HepG2 (cell line): ENCODE measurements at regions not wholly inside any gene's neighbourhood (a gene's known extent, or its start where the extent isn't known, plus 50 kb on each side); places are given as distances from the start of the nearest gene placed in this dataset.
A peak's percentile ranks its signal among the peaks of the same experiment; 100 is the strongest.

Experiments used
- DZIP1 ChIP-seq: sonication (generic); formaldehyde crosslinking; IDR thresholded peaks from 2 replicates; pipeline ENCODE4 v1.5.0; 2020; ENCODE audit warnings: mild to moderate bottlenecking, missing genetic modification reagents
- EP300 ChIP-seq, 3 experiments: sonication (generic) in 1 of 3; formaldehyde crosslinking in 1 of 3; IDR thresholded peaks; 2 replicates each; pipeline versions ENCODE4 v1.5.1 to v1.6.1; 2011 to 2020; ENCODE audit warnings: low read depth in 2 of 3, low read length in 2 of 3, borderline replicate concordance in 1 of 3, improper control_type of control experiment in 1 of 3, mild to moderate bottlenecking in 1 of 3, missing genetic modification reagents in 1 of 3, moderate library complexity in 1 of 3
- FOXA3 ChIP-seq: IDR thresholded peaks from 2 replicates; pipeline ENCODE4 v1.6.1; 2016; ENCODE audit warnings: missing genetic modification reagents, missing compliant biosample characterization
- HMGA1 ChIP-seq: sonication (generic); formaldehyde crosslinking; conservative IDR thresholded peaks from 2 replicates; pipeline ENCODE4 v1.4.0; 2020; ENCODE audit warnings: missing genetic modification reagents
- KIAA2018 ChIP-seq: sonication (generic); formaldehyde crosslinking; IDR thresholded peaks from 2 replicates; pipeline ENCODE4 v1.5.0; 2020; ENCODE audit warnings: mild to moderate bottlenecking, missing genetic modification reagents, borderline replicate concordance
- NCOA1 ChIP-seq: sonication (generic); formaldehyde crosslinking; IDR thresholded peaks from 2 replicates; pipeline ENCODE4 v1.9.0; 2021; ENCODE audit warnings: missing genetic modification reagents
- REPIN1 ChIP-seq: sonication (generic); formaldehyde crosslinking; IDR thresholded peaks from 2 replicates; pipeline ENCODE4 v1.8.0; 2022; ENCODE audit warnings: missing genetic modification reagents, low read depth, mild to moderate bottlenecking, borderline replicate concordance
- ZNF234 ChIP-seq: sonication (generic); formaldehyde crosslinking; conservative IDR thresholded peaks from 2 replicates; pipeline ENCODE4 v1.5.1; 2020; ENCODE audit warnings: mild to moderate bottlenecking, missing genetic modification reagents
- ZNF577 ChIP-seq: sonication (generic); formaldehyde crosslinking; IDR thresholded peaks from 2 replicates; pipeline ENCODE4 v1.4.0; 2020; ENCODE audit warnings: mild to moderate bottlenecking, low read depth, missing genetic modification reagents, borderline replicate concordance
- ZNF687 ChIP-seq: sonication (generic); formaldehyde crosslinking; IDR thresholded peaks from 2 replicates; pipeline ENCODE4 v1.5.1; 2020; ENCODE audit warnings: mild to moderate bottlenecking, missing genetic modification reagents, moderate library complexity

- no peak for TF ChIP-seq ZNF577 (CRISPR knock-in tag)
- no peak for TF ChIP-seq NCOA1
- no peak for TF ChIP-seq ZNF234 (CRISPR knock-in tag)
- TF ChIP-seq HMGA1: no peak
- no peak for TF ChIP-seq KIAA2018
- TF ChIP-seq REPIN1: no peak
- TF ChIP-seq ZNF687 (CRISPR knock-in tag): no peak
- TF ChIP-seq DZIP1 (CRISPR knock-in tag): no peak
- peak; percentile 67; the same call in 1 of the 2 replicates for TF ChIP-seq FOXA3 (CRISPR knock-in tag)
- TF ChIP-seq EP300 (IDR thresholded peaks at IDR 0.05; ENCODE audit: low read depth in 2 of 2, low read length in 2 of 2): peak in 1 of 2 experiments; percentile 73; a peak in 2 of 4 replicates
- TF ChIP-seq EP300 (CRISPR knock-in tag; IDR thresholded peaks at IDR 0.05; ENCODE audit: borderline replicate concordance): no peak
Observed at GRCh38 chr10:33832124-33832787, 497.8 kb upstream of the NRP1 start (continued).
